ENCODE measurements at regions not wholly inside any gene's neighbourhood (a gene's known extent, or its start where the extent isn't known, plus 50 kb on each side); places are given as distances from the start of the nearest gene placed in this dataset.

DNA sequence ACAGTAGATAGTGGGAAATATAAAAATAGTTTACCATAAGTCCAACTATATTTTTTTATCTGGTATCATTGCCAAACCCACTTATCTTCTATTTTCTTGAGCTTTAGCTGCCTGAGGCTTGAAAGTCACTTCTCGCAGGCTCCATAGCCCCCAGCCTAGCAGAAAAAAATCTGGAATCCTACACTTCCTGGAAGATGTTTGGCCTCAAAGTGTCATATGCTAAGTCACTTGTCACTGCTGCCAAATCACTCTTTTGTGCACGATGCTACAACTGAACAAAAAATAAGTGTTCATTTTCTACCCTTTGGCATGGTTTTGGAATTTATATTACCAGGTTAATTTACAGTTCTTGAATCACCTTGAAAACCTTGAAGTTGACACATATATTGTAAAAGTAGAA lies 612.5 kb upstream of the ATXN8OS start:
- TF ChIP-seq, protein P1, sequence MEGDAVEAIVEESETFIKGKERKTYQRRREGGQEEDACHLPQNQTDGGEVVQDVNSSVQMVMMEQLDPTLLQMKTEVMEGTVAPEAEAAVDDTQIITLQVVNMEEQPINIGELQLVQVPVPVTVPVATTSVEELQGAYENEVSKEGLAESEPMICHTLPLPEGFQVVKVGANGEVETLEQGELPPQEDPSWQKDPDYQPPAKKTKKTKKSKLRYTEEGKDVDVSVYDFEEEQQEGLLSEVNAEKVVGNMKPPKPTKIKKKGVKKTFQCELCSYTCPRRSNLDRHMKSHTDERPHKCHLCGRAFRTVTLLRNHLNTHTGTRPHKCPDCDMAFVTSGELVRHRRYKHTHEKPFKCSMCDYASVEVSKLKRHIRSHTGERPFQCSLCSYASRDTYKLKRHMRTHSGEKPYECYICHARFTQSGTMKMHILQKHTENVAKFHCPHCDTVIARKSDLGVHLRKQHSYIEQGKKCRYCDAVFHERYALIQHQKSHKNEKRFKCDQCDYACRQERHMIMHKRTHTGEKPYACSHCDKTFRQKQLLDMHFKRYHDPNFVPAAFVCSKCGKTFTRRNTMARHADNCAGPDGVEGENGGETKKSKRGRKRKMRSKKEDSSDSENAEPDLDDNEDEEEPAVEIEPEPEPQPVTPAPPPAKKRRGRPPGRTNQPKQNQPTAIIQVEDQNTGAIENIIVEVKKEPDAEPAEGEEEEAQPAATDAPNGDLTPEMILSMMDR (IDR thresholded peaks at IDR 0.05; ENCODE audit: insufficient read depth, low read length, poor library complexity, severe bottlenecking), result no peak
- TF ChIP-seq EZH2phosphoT487 (conservative IDR thresholded peaks at IDR 0.05; ENCODE audit: low read length), result no peak
